Activated naive CD8-positive, alpha-beta T cell treated with anti-CD3 and anti-CD28 coated beads, Interleukin-2, amount 50 U/mL, for 24 hours (primary cell): ENCODE measurements at regions not wholly inside any gene's neighbourhood (a gene's known extent, or its start where the extent isn't known, plus 50 kb on each side); places are given as distances from the start of the nearest gene placed in this dataset.

ENCODE experiments used
- ATAC-seq: fragments of 150-1000 bp; cut with Tn5 transposase; one replicate; pipeline ENCODE4 v1.10.0; 2021
- DNase-seq: peaks from one replicate; pipeline ENCODE4 v3.0.0; 2021
- H3K27ac Mint-ChIP-seq: one replicate; pipeline ENCODE4 v1.8.0; 2021; ENCODE audit warnings: mild to moderate bottlenecking, mixed read lengths
- H3K27me3 Mint-ChIP-seq: one replicate; pipeline ENCODE4 v1.8.0; 2021; ENCODE audit warnings: mixed read lengths
- H3K36me3 Mint-ChIP-seq: one replicate; pipeline ENCODE4 v1.8.0; 2021; ENCODE audit warnings: low read depth, mixed read lengths
- H3K4me1 Mint-ChIP-seq: one replicate; pipeline ENCODE4 v1.8.0; 2021; ENCODE audit warnings: mixed read lengths
- H3K4me3 Mint-ChIP-seq: one replicate; pipeline ENCODE4 v1.8.0; 2021; ENCODE audit warnings: mild to moderate bottlenecking, moderate library complexity, mixed read lengths
- H3K9me3 Mint-ChIP-seq: one replicate; pipeline ENCODE4 v1.8.0; 2021; ENCODE audit warnings: mixed read lengths

- ATAC-seq (no peak), DNase-seq (no peak)
- peaks cover 2% of the 10 kb centered on the region for H3K27me3 Mint-ChIP-seq
Measured at GRCh38 chr11:27178859-27179258, 138.2 kb downstream of the BBOX1 start.

More at GRCh38 chr11:27178859-27179258, 138.2 kb downstream of the BBOX1 start:
- Mint-ChIP-seq H3K27ac (no peak overlapping the region), H3K9me3 (no peaks in the 10 kb centered on the region), H3K36me3 (no peaks in the 10 kb centered on the region), H3K4me1 (no peaks in the 10 kb centered on the region), H3K4me3 (no peak overlapping the region)
